ENCODE measurements at regions not wholly inside any gene's neighbourhood (a gene's known extent, or its start where the extent isn't known, plus 50 kb on each side); places are given as distances from the start of the nearest gene placed in this dataset.

GRCh38 chr7:155948423-155948822 is 136.2 kb upstream of the SHH start:
- TF ChIP-seq CTCF (IDR thresholded peaks at IDR 0.05) (no peak), EZH2 (IDR thresholded peaks at IDR 0.05; ENCODE audit: borderline replicate concordance, insufficient read depth, low read depth, low read length, poor library complexity, severe bottlenecking) (no peak)

All from B cell (primary cell).